ENCODE measurements at regions not wholly inside any gene's neighbourhood (a gene's known extent, or its start where the extent isn't known, plus 50 kb on each side); places are given as distances from the start of the nearest gene placed in this dataset.

DNA sequence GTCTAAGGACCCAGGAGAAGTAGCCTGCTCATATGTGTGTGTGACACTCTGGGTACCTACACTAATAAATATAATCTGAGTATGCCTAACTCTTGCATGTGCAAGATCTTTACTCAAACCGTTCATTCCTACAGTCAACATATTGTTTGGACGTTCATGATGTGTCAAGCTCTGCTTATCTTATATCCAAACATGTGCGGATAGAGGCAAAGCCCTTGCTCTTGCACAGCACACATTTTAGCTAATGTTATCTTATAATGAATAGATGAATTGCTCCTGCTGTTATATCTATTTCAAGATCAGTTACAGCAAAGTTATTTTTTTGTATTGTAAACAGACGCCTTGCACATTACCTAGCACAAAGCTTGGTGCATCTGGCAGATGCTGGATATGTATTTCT is 228.4 kb upstream of the FLRT2 start:
- DNase-seq, result no peak

DNA sequence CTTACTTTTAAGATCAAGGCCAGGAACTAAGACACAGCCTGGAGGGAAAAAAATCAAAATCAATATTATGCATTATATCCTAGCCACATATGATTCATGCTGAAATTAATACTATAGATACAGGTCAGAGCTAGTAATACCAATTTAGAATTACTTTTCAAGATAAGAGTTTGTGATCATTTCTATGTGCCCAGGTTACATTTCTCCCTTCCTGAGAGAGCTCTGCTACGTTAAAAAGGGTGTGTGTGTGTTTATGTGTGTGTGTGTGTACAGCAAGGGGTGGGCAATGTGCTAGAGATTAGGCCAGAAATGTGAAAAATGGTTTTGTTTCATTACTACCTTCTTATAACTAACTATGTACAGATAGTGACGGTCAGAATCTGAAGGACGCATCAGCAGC is 223.9 kb upstream of the FLRT2 start:
- DNase-seq, result no peak

DNA sequence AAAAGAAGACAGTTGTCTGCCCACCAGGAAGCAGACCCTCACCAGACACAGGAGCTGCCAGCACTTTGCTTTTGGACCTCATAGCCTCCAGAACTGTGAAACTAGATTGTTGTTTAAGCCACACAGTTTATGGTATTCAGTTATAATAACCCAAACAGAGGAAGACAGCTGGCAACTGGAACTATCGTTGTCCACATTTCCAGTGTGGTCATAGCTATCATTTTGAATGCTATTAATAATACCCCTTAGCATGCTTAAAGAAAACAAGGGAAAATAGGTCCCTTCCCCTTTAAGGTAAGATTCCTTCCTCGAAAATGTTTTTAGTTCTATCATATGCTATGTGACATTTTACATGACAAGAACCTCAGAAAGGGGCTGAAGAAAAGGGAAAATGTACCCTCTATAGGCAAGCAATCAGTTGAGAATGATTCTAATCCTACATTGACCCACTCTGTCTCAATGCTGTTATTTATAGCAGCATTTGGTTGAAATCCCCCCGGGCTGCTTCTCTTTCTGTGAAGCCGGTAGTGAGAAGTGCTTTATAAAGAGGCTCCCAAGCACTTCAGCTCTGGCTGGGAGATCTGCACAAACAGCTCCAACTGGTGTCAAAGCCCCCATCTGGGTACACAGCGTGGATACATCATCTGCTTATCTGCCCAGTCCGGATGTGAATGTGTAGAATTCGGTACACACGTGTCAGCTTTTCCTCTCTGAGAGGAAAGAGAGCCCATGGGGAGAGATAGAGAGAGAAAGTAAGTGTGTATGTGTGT is 221.2 kb upstream of the FLRT2 start:
- DNase-seq, result no peak

DNA sequence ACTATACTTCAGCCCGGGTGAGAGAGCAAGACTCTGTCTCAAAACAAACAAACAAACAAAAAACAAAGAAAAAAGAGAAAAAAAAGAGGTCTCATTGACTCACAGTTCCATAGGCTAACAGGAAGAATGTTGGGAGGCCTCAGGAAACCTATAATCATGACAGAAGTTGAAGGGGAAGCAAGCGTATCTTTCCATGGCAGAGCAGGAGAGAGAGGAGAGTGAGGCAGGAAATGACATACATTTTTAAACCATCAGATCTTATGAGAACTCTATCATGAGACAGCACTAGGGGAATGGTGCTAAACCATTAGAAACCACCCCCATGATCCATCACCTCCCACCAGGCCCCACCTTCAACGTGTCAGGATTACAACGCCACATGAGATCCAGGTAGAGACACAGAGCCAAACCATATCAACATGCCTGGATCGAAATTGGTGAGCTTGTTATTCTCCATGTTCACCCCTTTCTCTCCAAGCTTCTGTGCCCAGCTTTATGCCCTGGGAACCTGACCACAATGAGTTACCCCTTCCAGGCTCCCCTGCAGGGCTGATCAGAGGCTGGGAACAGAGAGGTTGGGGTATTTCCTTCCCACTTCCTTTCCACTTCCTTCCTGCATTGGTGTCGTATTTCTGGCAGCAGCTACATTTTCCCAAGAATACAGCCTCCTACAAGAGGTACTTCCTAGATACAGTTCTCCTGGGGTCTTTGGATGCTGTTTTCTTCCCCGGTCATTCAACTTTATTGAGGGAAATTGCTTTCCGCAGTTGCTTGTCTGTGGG is 219.3 kb upstream of the FLRT2 start:
- DNase-seq, result no peak

DNA sequence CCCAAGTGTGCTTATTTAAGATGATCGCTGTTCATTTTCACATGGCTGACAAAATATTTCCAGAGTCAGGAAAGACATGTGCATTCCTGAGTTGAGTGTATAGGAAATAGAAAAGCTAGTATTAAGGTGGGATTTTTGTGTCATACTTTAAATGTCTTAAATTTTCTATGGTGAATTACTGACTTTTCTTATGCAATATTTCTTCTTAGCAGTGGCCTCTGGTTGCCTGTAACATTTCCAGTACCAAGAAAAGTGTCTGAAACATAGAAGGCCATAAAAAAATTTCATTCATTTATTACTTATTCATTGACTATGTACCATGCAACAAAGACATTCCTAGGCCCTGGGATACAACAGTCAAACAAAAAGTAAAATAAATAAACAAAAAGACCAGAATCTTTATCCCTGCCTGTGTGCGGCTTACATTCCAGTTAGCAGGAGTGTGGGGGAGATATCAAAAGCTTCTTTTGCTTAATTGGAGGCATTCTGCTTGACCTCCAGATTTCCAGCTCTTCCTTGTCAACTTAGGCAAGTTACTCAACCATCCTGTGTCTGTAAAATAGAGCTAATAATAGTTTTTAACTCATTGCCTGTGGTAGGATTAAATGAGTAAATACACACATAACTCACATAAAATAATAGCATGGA is 216.3 kb upstream of the FLRT2 start:
- no peak for DNase-seq

DNA sequence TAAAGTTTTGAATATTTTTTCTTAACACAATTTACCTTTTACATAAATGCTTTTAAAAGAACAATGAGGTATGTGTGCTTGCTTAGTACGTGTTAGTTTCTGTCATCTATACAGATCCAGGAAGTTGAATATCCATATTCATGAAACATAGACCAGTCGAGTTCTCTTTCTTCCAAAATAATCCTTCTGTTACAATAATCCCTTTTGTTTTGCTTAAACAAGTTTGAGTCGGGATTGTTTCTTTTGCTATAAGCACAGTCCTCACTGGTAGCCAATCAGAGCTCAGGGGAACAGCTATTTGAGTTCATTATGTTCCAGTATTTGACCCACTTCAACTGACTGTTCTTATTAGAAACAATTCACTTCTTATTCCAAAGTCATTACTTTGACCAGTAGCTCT is 214.7 kb upstream of the FLRT2 start:
- DNase-seq, result no peak

DNA sequence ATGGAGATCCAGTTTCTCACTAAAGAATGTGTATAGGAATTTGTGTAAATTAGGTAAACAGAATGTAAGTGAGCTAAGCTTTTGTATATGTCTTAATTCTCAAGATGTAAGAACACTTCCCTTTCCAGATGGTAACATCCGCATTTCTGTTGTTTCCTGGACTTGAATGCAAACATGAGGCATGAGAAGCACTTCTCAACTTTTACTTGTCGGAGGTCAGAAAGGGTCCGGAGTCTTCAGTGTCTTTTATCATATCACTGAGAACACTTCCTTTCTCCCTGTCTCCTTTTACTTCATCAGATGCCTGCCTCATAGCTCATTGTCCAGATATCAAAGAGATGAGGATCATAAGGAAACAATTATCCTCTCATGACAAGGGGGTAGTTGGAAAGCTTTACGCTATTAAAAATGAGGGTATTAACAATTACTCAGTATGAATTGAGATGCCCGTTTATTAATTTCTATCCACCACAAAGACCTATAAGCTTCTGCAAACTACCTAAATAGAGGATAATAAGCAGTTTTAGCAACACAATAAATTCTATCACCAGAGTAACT is 214.1 kb upstream of the FLRT2 start:
- DNase-seq, result no peak

DNA sequence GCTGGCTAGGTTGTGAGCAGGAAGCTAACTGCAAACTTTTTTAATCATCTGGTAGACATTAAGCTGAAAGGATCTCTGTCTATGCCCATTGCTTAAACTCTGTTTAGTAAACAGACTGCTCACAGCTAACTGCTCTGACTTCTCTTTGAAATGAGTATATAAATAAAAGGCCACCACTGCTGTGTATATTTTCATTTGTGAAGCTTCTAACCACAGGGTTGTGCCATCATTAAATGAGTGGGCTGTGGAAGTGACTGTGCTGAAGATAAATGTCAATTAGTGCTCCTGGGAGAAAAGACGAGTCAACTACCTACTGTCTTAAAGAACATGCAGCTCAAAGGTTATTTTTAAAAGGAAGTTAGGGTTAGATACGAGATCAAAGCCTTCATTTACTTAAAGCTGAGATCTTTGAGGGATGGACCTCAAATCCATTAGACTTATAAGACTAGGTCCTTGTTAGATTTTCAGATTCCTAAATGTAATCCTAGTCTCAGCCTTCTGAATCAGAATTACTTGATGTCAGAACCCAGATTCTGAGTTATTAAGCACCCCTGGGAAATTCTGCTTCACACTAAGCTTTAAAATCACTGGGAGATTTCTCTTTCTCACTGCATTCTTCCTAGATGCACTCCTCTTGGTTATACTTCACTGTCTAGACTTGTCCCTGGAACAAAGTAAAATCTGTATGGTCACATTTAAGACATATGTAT is 213.1 kb upstream of the FLRT2 start:
- no peak for DNase-seq

DNA sequence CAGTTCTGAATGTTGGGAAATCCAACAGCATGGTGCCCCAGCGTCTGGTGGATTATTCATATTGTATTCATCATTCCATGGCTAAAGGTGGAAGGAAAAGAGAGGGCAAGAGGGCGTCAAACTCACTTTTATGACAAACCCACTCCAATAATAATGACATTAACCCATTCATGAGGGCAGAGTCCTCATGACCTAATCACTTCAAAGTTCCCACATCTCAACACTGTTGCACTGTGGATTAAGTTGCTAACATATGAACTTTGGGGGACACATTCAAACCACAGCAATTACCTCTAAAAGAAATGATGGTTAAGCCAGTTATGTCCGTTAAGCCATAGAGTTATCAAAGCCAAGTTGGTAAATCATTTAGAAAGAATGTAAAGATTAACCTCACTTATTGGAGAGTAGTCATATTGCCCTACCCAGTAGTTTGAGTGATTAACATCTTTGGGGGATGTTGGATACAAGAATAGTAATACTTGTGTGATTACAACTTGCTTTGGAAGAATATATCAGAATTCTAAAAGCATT is 212.4 kb upstream of the FLRT2 start:
- DNase-seq, result no peak

DNA sequence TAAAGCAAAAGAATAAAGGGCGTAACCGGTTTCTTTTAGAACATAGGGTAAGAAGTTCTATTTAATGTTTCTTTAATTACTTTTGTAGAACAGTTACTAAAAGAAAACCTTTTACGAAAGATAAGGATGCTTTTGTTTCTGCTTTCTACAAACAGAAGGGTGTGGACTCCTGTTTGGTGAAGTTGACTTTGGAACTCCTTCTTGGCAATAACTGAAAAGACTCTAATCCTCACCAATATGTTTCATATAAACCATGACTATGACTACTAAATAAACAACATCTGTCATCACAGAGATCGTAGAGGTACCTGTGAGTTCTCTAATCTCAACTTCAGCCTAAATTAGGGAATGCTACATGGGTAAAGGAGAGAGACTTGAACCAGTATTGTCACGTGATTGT is 210.8 kb upstream of the FLRT2 start:
- no peak for DNase-seq

DNA sequence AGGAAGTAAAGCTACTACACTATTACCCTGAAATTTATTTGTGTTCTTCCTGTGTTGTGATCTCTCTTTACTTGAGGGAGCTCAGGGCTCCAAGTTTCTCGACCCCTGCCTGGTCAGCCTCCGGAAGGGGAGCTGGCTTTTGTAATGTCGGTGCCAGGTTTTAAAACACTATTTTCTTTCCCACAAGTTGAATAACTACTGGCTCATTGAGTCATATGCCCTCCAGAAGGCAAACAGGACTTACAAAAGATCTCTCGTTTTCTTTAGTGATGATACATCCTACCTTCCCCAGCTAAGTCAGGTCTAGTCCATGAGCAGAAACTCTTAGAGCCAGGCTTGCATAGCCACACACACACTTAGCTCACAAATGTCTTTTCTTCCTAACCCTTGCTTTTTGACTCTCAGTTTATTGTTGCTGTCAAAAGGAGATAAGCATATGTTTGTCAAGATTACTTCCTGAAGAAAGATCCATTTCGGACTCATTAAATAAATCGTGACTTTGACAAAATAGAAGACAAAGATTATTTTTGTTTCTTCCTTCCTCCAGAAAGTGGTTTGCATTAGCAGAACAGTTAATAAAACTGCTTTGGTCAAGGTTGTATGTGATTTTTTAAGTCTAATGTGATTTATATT is 209.8 kb upstream of the FLRT2 start:
- DNase-seq, result no peak

DNA sequence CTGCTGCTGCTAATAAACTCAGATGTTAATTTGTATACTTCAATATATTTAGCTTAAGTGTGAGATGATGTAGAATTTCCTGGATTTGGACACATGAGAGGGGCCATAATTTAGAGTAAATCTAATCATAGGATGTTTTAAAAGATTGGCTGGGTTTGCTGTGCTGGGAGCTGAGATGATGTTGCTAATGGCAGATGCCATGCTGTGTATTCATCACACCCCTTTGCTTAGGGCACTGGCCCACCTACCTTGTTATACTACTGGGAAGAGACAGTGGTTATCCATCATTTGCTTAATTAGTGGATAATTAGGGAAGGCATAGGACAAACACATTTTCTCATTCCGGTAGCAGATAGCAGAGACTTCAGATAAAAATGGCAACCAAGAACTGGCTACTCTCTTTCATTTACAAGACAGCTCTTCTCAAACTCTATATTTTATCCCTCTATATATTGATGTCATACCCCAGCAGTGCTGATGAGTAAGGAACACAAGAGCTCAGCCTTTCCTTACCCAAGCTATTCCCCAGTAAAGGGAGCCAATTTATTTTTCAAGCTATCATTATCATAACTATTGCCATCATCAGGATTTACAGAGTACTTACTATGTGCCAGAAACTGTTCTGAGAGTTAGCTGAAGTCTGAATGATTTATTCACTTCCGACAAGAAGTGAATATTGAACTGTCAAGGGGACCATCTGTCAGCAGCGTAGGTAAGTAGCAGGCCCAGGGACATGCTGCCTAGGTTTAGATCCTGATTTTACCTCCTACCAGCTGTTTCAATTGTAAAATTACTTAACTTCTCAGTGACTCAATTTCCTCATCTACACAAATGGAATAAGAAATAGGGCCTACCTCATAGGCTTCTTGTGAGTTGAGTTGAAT is 204.6 kb upstream of the FLRT2 start:
- DNase-seq, result no peak

DNA sequence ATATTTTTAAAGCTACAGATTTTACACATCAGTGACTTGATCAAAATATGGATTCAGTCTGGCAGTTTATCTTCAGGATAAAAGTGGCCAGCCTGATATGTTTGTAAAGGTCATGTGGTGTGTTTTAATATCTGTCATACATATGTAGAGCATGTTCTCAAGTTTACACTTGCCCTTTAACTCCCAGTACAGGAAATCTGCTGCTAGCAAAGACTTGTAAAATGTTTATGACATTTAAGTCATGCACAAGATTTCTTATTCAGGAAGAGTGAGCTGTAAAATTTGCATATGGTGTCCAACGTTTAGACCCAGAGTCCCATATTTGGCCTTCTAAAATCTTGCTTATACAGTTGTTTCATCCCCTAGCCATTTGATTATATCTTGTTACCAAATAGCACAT is 197.5 kb upstream of the FLRT2 start:
- DNase-seq, result no peak

DNA sequence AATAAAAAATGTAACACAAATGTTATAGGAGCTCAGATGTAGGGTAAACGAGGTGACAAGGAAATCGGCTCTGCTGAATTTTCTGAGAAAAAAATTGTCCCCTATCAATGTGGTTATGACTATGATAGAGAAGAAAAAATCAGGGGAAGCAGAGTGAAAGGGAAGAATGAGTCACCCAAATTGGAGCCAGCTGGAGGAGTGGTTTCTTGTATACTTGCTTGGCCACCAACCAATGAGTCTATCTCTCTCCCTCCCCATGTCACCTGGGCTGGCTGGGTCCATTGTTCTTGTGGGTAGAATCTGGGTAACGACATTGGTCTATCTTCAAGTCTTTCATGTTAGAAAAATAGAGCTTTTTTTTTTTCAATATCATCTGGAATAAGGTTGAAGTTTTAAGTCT is 196.6 kb upstream of the FLRT2 start:
- DNase-seq, result no peak

DNA sequence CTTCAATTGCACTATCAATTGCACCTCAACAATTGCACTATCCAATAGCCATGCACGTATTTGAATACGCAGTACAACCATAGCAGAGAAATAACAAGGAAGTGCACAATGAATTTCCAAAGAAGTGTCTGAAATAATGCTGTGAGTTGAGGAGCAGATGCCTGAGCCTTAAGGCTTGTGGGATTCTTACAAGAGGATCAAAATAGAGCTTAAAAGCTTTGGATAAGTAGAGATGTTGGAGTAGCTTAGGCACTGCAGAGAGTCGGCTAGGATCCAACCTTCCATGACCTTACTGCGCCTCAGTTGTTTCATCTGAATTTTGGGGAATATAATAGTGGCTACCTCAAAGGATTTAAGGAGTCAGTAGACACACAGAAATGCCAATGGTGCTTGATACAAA is 196.1 kb upstream of the FLRT2 start:
- no peak for DNase-seq

DNA sequence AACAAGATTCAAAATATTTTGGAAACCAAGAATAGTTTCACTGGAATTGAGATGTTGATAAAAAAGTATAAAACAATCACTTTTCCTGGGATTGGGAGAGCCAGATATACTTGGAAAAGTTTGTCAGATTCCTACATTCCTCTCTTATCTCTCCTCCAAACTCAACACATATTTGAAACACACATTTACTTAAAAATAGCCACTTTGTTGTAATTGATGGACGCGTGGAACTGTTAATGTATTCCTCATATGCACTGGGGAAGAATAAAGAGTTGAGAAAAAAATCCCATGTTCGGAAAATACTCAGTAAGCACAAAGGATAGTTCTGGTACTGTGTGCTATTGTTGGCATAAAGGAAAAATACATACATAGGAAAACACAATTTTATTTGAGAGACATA is 195.6 kb upstream of the FLRT2 start:
- DNase-seq, result no peak

DNA sequence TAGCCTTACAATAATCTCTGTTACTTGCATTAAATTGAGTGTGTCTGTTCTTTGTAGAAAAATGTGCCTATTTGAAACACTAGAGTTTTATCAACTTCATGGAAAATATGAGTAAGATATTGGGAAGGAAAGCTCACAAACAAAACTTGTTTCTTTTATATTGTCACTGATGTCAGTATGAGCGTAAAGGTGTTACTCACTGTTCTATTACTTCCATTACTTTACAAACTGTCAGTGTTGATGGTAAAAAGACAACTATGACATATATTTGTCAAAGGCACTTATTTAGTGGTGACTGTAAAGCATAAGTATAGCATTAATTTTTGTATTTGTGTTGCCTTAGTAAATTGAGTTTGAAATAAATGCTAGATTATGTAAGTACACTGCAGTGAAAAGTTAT is 193.7 kb upstream of the FLRT2 start:
- no peak for DNase-seq

DNA sequence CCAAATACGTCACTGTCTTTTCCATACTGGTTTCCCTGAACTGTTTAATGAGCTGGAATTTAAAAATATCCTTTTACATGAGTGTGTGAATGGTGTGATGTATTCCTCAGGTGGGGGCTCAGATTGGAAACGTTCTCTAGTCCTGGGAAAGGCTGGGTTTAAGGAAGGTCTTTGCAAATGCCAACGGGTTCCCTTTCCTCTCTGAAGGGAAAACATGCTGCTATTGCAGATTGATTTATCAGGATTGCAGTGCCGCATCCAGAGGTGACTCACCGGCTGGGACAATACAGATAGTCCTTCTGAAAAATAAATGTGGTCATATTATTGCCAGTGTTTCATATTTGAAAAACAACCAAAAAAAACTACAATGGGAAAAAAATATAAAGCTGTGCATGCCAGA is 193.1 kb upstream of the FLRT2 start:
- no peak for DNase-seq

DNA sequence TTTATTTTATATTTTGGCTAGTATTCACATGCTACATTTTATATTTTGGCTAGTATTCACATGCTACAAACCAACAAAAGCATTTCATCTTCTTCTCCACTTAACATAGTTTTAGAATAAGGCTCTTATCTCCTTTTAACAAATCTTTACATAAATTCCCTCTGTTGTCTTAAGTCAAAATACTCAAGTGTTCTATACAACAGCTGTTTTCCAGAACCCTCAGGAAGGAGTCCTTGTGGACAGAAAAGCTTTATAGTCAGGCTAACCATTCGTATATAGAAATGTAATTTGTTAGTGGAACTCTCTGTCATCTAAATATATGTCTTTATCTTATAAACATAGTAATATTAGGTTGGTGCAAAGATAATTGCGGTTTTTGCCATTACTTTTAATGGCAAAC is 191.0 kb upstream of the FLRT2 start:
- no peak for DNase-seq

DNA sequence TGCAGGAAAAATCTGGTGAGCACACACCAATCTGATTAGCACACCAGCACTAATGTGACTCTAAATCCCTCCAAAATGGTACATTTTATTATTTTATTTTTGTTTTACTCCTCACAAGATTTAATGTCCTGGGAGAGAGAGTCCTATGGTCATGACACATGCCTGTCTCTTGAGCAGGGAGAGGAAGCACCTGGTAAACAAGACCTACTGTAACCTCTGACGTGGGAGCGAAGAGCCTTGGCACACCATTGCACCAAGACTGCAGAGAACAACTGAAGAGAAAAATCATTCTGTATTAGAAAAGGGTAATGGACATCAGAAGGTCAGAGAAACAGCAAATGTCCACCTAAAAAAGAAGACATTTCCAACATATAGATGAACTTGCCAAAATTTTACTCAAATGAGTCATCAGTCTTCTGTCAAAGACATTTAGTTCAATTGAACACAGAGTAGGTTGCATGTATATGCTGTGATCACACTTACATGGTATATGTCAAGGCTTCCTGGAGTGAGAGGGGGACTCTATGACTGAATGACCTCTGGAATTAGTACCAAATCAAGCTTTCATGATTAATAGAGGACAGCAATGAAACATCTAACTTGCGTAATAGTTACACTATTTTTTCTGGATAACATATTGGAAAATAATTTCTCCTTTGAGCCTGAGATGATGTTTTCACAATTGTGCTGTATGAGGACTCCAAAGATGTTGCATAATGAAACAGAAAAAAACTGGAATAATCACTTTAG is 186.9 kb upstream of the FLRT2 start:
- no peak for DNase-seq
